ENCODE measurements at regions not wholly inside any gene's neighbourhood (a gene's known extent, or its start where the extent isn't known, plus 50 kb on each side); places are given as distances from the start of the nearest gene placed in this dataset.

GRCh38 chr1:79692519-79692918 lies 686.0 kb upstream of the ADGRL4 start:
- TF ChIP-seq EP300 (IDR thresholded peaks at IDR 0.05; ENCODE audit: borderline replicate concordance) (no peak), TAF1 (IDR thresholded peaks at IDR 0.05; ENCODE audit: low read depth) (no peak), CEBPB (IDR thresholded peaks at IDR 0.05) (no peak), EGR1 (IDR thresholded peaks at IDR 0.05) (no peak), MAX (IDR thresholded peaks at IDR 0.05) (no peak), USF1 (IDR thresholded peaks at IDR 0.05) (no peak), ZBTB7A (IDR thresholded peaks at IDR 0.05; ENCODE audit: low read depth) (no peak)
